Heart left ventricle (tissue), 16 donors: ENCODE measurements at regions not wholly inside any gene's neighbourhood (a gene's known extent, or its start where the extent isn't known, plus 50 kb on each side); places are given as distances from the start of the nearest gene placed in this dataset.

Experiments used
- ATAC-seq, 4 donors: fragments of 200-7000 bp; cut with Tn5 transposase; one replicate each; pipeline ENCODE4 v1.9.1; 2020 to 2022; ENCODE audit warnings: moderate library complexity in 4 of 4, mild to moderate bottlenecking in 3 of 4, moderate number of reproducible peaks in 1 of 4
- DNase-seq, 5 donors: peaks; one replicate each; pipeline ENCODE4 v3.0.0-alpha.2; 2020
- H3K27ac ChIP-seq, 12 donors: fragments of 200-600 bp; sonication (generic) in 4 of 12; one replicate each; pipeline versions ENCODE4 v1.5.0 to v1.8.0; 2016 to 2022; ENCODE audit warnings: mild to moderate bottlenecking in 2 of 12
- H3K27me3 ChIP-seq, 9 donors: fragments of 200-600 bp; sonication (generic) in 2 of 9; one replicate each; pipeline versions ENCODE4 v1.5.1 to v1.8.0; 2016 to 2022; ENCODE audit warnings: mild to moderate bottlenecking in 3 of 9
- H3K36me3 ChIP-seq, 9 donors: fragments of 200-600 bp; sonication (generic) in 2 of 9; one replicate each; pipeline versions ENCODE4 v1.5.0 to v1.8.0; 2018 to 2022; ENCODE audit warnings: mild to moderate bottlenecking in 2 of 9
- H3K4me1 ChIP-seq, 12 donors: fragments of 200-600 bp; sonication (generic) in 4 of 12; one replicate each; pipeline versions ENCODE4 v1.5.0 to v1.8.0; 2016 to 2022; ENCODE audit warnings: mild to moderate bottlenecking in 3 of 12
- H3K4me3 ChIP-seq, 12 donors: fragments of 200-600 bp; sonication (generic) in 4 of 12; one replicate each; pipeline versions ENCODE4 v1.5.0 to v1.8.0; 2017 to 2022; ENCODE audit warnings: mild to moderate bottlenecking in 9 of 12, moderate library complexity in 4 of 12
- H3K9me3 ChIP-seq, 12 donors: fragments of 200-600 bp; sonication (generic) in 4 of 12; one replicate each; pipeline versions ENCODE4 v1.5.0 to v1.8.0; 2016 to 2022; ENCODE audit warnings: mild to moderate bottlenecking in 1 of 12
- POLR2A ChIP-seq, 2 donors: fragments of 450-650 bp; IDR thresholded peaks; one replicate each; pipeline ENCODE4 v1.6.1; 2017; ENCODE audit warnings: antibody characterized with exemption in 2 of 2, mild to moderate bottlenecking in 2 of 2, moderate library complexity in 2 of 2
- WGBS, 4 donors: extraction: QIAGEN DNeasy Blood & Tissue Kit in 2 of 4; methylation state at CpG; one replicate each; pipeline versions ENCODE4 v1.1.5 to v1.1.7; 2013 to 2018; 5-methylcytosine and 5-hydroxymethylcytosine counted together
- intact Hi-C, 10 donors: fragments of 100-400 bp; cut with DNase I; formaldehyde crosslinking; loops; one replicate each; pipeline versions ENCODE4 v1.11.1 to v1.14.2; 2022
- TF ChIP-seq, protein P1 (sequence below), 12 donors: fragments of 200-600 bp; sonication (generic) in 4 of 12; IDR thresholded peaks; one replicate each; pipeline versions ENCODE4 v1.5.0 to v1.8.0; 2018 to 2022; ENCODE audit warnings: antibody characterized with exemption in 12 of 12, mild to moderate bottlenecking in 5 of 12
- donor health status: ischemic (EF 13 %, LVEDD 7.1; RV severe dilation, severe dysfunction).
- donor health status: healthy with polysubstance abuse.
- donor health status: DM: no; HTN: yes; CAD: no.
- donor health status: DM: no; HTN: no; CAD: no.
- donor health status: ischemic (EF 25% LVEDD 6.9; RV normal size, moderate dysfunction).
- donor health status: ischemic (EF 25% LVEDD 5.7; RV mildly dilated, moderate dysfunction).
- donor health status: healthy.
- donor health status: DM: yes; HTN: yes; CAD: no.
- donor health status: ischemic (EF 35%, LVEDD 5.7; RV mildly dilated, moderate dysfunction).
- donor health status: nonischemic (EF 11% LVEDD 7.7; RV severe dilation, severe dysfunction).
- donor health status: DM: yes; HTN: yes; CAD: no.
- donor health status: PGD.
- donor health status: ischemic (EF 29% LVEDD 5.4; RV normal size, mild dysfunction).
- donor health status: nonischemic (EF 23%, LVEDD 6.1; RV moderate dilation, normal function).

DNA sequence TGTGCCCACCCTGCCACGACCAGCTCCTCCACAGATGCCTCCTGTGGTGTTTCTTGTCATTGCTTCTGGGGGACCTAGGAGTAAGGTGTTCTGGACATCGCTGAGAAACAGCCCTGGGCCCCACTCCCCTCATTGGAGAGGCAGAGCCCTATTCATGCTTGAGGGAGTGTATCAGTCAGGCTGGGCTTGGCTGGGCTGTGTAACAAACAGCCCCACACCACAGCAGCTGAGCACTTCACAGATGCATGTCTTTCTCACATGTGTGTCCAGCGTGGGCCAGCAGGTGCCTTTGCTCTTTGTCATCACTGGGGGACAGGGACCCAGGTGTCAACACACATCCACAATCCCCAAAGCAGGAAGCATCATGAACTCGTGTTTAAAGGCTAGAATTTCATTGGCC, 65.1 kb upstream of the FBRSL1 start:
- Histone ChIP-seq H3K27ac (no peak overlapping the region), H3K9me3 (no peaks in the 10 kb centered on the region), H3K4me1 (peaks cover 0 to 12% (median 4%) of the 10 kb centered on the region in 12 donors), H3K4me3 (no peak overlapping the region), H3K27me3 (peaks cover 15 to 96% (median 43%) of the 10 kb centered on the region in 9 donors), H3K36me3 (no peaks in the 10 kb centered on the region)
- DNase-seq (no peak), ATAC-seq (no peak)
- TF ChIP-seq, protein P1, sequence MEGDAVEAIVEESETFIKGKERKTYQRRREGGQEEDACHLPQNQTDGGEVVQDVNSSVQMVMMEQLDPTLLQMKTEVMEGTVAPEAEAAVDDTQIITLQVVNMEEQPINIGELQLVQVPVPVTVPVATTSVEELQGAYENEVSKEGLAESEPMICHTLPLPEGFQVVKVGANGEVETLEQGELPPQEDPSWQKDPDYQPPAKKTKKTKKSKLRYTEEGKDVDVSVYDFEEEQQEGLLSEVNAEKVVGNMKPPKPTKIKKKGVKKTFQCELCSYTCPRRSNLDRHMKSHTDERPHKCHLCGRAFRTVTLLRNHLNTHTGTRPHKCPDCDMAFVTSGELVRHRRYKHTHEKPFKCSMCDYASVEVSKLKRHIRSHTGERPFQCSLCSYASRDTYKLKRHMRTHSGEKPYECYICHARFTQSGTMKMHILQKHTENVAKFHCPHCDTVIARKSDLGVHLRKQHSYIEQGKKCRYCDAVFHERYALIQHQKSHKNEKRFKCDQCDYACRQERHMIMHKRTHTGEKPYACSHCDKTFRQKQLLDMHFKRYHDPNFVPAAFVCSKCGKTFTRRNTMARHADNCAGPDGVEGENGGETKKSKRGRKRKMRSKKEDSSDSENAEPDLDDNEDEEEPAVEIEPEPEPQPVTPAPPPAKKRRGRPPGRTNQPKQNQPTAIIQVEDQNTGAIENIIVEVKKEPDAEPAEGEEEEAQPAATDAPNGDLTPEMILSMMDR (IDR thresholded peaks at IDR 0.05) = no peak
- TF ChIP-seq POLR2A (IDR thresholded peaks at IDR 0.05) = no peak
- WGBS, 4 donors = 69 to 86% (median 84%) methylated on average over 2 to 4 of the region's 4 CpGs
- intact Hi-C loops = loop anchor here in 1 of 10 donors (10.0 kb wide), 1 partner anchor 100 kb away; no protein-coding TSS in a partner anchor

GRCh38 chr12:132423820-132424645, 65.9 kb upstream of the FBRSL1 start:
- Histone ChIP-seq H3K27me3 (peaks cover 15 to 92% (median 35%) of the 10 kb centered on the region in 9 donors), H3K4me1 (peaks cover 0 to 4% (median 0%) of the 10 kb centered on the region in 12 donors), H3K27ac (no peak overlapping the region), H3K4me3 (no peak overlapping the region), H3K36me3 (no peaks in the 10 kb centered on the region), H3K9me3 (no peaks in the 10 kb centered on the region)
- 32 to 39% (median 37%) methylated on average over 29 to 31 of the region's 31 CpGs for WGBS, 4 donors
- intact Hi-C loops = loop anchor here in 1 of 10 donors (10.0 kb wide), 1 partner anchor 101 kb away; no protein-coding TSS in a partner anchor
- TF ChIP-seq, protein P1 (IDR thresholded peaks at IDR 0.05) = no peak
- no peak for TF ChIP-seq POLR2A (IDR thresholded peaks at IDR 0.05)
- DNase-seq = no peak
- no peak for ATAC-seq

- 73 to 77% (median 75%) methylated on average over 15 to 29 of the region's 29 CpGs for WGBS, 4 donors
- H3K36me3 ChIP-seq = no peaks in the 10 kb centered on the region
- TF ChIP-seq, protein P1 (IDR thresholded peaks at IDR 0.05) = no peak
- TF ChIP-seq POLR2A (IDR thresholded peaks at IDR 0.05) = no peak
- ATAC-seq = peak in 1 of 4 donors; percentile 35
- no peak overlapping the region for H3K4me3 ChIP-seq
- no peak for DNase-seq
- no peaks in the 10 kb centered on the region for H3K9me3 ChIP-seq
- intact Hi-C loops = loop anchor here in 1 of 10 donors (10.0 kb wide), 1 partner anchor 101 kb away; no protein-coding TSS in a partner anchor
- H3K27me3 ChIP-seq = peaks cover 15 to 91% (median 29%) of the 10 kb centered on the region in 9 donors
- H3K27ac ChIP-seq = no peak overlapping the region
- peaks cover 0 to 4% (median 0%) of the 10 kb centered on the region in 12 donors for H3K4me1 ChIP-seq
These were observed 66.6 kb upstream of the FBRSL1 start for GRCh38 chr12:132423251-132423819.
